GM18505 (cell line): ENCODE measurements at regions not wholly inside any gene's neighbourhood (a gene's known extent, or its start where the extent isn't known, plus 50 kb on each side); places are given as distances from the start of the nearest gene placed in this dataset.

Experiments used
- ATAC-seq: cut with Tn5 transposase; IDR thresholded peaks from one replicate; pipeline ENCODE4 v1.9.1; 2021; ENCODE audit not compliant: unreplicated experiment
- POLR2A ChIP-seq: IDR thresholded peaks from 4 replicates; pipeline ENCODE4 v1.6.1; 2011; ENCODE audit warnings: borderline replicate concordance; ENCODE audit not compliant: insufficient read depth, insufficient read length; ENCODE audit errors: extremely low read depth

DNA sequence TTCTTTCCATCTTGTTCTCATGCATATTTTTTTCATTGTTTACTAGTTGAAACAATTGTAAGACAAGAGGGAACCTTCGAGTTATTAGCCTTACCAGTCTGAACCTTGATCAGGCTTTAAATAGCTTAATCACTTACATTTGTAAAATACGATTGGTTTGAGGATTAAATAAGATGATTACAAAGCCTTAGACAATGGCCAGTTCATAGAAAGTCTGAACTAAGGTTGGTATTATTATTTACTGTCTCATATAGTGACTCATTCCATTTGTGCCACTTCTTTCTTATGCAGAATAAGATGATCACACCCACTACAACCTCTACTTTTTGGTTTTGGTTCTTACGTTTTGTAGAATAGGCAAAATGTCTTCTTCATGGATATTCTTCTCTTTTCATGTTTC, 94.1 kb downstream of the RPE65 start:
- ATAC-seq: no peak

DNA sequence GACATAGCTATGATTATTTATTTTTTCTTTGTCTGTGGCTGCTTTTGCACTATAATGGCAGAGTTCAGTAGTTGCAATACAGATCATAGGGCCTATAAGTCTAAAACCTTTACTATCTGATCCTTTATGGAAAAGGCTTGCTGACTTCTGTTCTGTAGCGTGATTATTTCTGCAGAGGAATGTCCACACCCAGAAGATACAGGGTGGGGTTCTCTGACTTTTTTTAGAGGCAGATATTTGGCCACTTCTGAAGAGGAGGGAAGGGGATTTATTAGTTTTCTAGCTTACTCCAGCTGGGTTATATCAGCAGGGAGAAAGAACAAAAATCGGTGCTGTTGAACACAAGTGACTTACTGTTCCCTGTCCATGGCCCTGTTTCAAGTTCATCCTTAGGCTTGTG, 97.6 kb downstream of the RPE65 start:
- TF ChIP-seq POLR2A: no peak
- ATAC-seq: no peak

More for the DNA sequence above, 94.1 kb downstream of the RPE65 start:
- TF ChIP-seq POLR2A: no peak

DNA sequence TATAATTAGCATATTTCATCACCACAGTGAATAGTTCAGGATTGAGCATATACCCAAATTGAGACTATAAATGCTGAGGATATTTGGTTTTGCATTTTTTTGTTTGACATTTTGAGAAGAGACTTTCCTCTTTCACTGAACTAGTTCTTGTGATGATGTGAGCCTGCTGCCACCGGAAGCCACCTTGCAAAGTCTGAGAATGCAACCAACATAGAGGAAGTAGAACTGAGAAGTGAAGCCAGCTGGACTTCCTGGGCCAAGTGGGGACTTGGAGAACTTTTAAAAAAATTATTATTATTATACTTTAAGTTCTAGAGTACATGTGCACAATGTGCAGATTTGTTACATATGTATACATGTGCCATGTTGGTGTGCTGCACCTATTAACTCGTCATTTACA, 102.3 kb downstream of the RPE65 start:
- no peak for TF ChIP-seq POLR2A
- peak; percentile 99 for ATAC-seq

DNA sequence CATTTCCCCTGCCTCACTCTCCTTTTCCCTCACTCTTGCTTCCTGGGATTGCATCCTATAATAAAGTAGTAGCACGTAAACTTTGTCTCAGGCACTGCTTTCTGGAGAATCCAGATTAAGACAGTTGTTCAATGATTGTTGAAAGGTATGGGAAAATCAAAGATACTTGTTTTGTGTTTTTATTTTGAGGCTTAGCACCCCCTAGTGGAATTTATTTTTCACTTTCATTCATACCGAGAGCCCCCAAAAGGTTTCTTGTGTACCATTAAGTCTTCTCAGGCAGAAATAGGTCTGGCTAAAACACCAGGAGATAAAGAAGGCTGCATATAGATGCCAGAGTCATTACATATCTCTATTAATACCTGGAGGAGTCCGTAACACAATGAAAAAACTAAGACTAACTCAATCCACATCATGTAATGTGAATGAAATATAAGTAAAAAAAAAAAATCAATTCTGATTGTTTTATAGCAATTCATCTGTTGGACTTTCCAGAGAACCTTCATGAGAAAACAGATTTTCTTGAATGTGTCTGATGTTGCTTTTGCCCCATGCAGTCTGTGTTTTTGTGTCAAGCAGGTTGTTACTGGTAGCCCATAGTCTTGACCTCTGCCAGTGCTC, 103.5 kb downstream of the RPE65 start:
- TF ChIP-seq POLR2A: no peak
- no peak for ATAC-seq

DNA sequence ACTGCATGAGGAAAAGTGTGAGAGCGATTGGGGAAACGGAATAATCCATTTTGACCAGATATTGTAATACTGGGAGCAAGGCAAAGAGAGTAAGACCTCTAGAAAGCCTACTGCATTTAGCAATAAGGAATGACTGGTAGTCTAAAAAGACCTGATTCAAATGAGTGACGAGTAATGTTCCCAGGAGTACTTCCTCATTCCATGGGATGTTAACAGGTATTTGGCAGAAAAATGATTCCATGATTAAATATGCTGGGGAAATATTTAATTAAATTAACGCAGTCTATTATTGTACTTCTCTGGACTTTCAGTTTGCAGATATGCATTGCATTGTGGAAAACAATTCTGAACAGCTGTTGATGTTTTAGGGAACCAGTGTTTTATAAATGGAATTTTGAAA, 105.5 kb downstream of the RPE65 start:
- TF ChIP-seq POLR2A: no peak
- ATAC-seq: no peak

DNA sequence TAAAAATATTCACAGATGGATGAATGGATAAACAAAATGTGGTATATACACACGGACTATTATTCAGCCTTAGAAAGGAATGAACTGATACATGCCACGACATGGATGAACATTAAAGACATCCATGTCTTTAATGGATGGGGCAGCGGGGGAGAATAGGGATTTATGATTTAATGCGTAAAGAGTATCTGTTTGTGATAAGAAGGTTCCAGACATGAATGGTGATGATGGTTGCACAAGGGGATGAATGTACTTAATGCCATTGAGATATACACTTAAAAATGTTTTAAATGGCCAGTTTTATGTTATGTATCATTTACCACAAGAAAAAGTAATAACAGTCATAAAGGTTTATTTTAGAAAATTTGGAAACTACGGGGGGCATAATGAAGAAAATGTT, 108.6 kb upstream of the WLS start:
- ATAC-seq: no peak
- no peak for TF ChIP-seq POLR2A

DNA sequence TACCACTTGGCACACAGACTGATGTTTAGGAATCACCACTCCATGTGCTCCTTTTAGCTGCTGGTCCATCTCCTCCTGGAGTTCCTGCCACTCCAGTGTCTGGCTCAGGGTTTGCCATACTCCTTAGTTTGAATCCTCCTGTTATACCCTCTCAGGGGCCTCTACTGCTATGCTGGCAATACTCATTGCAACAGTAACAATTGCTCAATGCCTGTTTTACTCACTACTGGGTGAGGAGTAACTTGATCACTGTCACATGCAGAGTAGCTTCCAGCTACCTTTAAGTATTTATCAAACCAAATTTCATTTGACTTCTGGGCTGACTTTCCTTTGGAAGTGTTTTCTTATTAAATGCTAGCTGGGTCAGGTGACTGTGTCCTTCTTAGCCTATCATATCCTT, 107.2 kb upstream of the WLS start:
- ATAC-seq: no peak
- no peak for TF ChIP-seq POLR2A

DNA sequence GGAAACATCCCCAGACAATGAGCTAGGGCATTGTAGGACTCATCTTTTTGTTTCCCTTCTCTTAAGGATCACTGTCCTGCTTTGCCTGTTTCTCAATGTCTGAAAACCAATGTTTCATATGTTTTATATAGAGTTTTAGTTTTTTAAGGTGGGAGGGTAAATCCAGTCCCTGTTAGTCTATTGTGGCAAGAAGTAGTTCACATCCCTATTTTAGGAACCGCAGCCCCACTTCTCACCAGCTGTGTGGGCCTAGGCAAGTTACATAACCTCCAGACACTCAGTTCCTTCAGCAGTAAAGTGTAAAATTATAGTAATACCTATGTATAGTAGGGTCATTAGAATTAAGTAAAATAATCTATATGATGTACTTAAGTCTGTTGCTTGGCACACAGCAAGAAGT, 105.8 kb upstream of the WLS start:
- no peak for TF ChIP-seq POLR2A
- ATAC-seq: no peak

DNA sequence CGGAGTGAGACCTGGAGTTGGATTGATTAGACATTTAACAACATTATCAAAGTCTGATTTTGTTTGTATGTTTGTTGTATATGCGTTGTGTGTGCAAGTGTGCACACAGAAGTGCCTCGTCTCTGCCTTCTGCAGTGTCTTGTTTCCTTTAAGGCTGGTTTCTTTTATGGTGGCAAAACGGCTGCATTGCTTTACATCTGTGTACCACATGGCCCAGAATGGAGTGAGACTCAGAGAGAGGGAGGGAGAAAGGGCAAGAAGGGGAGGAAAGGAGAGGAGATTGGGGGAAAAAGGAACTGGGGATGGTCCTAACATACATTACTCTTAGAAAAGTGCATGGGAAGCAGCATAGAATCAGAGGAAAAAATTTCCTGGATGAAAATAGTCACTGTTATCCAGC, 99.7 kb upstream of the WLS start:
- TF ChIP-seq POLR2A: no peak
- ATAC-seq: no peak

DNA sequence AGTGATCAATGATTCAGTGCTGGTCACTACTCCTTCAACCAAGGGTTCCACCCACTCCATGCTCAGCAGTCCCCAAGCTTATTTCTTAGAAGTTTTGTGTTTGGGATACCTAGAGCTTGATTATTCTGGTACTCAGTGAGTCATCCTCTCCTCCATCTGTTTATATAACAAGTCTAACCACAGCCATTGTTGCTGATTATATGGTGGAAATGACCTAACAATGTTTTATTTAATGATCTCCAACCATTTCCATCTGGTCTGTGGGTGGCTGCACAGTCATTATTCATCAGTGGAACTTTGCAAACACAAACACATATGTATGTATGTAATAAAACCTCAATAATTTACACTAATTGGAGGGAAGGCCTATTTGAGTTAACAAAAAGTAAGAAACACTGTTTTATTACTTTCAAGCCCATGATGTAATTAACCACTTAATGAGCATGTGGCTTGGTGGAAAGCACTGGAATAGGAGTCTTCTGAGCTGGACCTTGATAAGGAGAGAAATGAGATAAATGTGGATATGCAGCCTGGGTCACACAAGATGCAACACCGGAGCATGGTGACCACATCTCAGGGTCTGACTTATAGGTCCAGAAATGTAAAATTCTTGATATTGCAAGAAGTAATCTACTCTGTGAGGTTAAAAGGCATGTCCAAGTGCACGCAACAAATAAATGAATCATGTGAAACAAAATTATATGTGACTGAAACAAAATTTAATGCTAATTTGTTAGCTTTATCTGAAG, 99.0 kb upstream of the WLS start:
- no peak for ATAC-seq

DNA sequence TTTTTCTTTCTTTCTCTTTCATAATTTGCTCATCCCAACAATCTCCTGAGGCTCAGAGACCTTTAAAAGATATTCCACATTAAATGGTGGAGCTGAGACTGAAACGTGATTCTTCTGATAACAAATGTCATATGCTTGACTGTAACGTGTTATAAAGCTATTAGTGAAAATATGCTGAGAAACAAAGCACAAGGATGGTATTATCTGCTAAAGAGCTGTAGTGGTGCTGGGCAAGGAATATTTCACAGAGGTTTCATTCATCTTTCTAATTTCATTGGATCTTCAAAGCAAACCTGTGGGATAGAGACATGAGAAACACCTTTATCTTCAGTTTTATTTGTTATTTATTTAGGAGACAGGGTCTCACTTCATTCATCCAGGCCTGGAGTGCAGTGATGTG, 98.1 kb upstream of the WLS start:
- no peak for TF ChIP-seq POLR2A
- no peak for ATAC-seq

More for the DNA sequence above, 99.0 kb upstream of the WLS start:
- no peak for TF ChIP-seq POLR2A

DNA sequence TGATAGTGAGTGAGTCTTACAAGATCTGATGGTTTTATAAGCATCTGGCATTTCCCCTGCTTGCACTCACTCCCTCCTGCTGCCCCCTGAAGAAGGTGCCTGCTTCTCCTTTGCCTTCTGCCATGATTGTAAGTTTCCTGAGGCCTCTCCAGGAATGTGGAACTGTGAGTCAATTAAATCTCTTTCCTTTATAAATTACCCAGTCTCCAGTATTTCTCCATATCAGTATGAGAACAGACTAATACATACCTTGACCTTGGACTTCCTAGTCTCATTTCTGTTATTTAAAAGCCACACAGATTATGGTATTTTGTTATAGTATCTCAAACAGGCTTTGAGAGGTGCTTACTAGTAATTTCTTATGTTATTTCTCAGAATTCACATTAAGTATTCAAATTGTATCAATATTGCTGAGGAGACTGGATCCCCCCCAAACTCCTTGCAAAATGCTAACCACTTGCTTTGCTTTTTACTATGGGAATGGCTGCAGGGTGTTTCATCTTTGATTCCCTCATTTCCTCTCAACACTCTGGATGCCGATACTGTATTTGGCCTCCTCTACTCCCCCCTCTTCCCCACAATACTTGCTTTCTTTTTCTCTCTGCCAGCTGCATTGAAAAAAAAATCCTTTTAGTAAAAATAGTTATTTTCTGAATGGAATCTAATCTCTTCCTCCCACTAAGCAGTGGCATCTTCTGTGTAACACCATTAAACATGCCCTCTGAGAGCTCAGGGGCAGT, 96.9 kb upstream of the WLS start:
- ATAC-seq: no peak
- no peak for TF ChIP-seq POLR2A

DNA sequence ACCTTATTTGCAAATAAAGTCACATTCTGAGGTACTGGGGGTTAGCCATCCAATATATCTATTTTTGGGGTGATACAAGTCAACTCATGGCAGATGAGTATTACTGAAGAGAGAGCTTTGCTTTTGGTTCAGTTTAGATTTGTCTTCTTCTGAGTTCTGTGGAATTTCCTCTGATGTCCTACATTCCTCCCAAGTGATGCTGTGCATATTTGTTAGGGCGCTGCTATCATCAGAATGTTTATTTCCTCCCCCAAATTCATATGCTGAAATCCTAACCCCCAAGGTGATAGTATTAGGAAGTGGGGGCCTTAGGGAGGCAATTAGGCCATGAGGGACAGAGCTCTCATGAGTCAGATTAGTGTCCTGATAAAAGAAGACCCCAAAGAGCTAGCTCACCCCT, 96.2 kb upstream of the WLS start:
- no peak for ATAC-seq
- TF ChIP-seq POLR2A: no peak

DNA sequence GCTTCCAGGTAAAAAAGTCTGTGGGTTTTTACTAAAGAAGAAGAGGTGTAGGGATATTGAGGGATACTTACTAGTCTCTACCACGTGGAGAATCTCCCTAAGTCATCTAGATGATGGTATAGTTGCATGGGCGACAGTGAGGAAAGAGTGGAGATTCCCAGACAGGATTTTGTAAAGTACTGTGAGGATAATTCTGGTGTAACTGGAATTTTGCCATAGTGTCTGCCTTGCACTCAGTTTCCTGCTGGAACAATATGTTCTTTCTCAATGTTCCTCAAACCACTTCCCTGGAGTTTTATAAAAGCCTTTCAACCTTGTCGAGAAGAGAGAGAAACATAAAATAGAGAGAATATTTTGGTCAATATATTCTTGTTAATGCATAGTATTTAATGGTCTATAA, 95.1 kb upstream of the WLS start:
- no peak for TF ChIP-seq POLR2A
- ATAC-seq: no peak
